NCI-H128 (cell line): ENCODE measurements at regions not wholly inside any gene's neighbourhood (a gene's known extent, or its start where the extent isn't known, plus 50 kb on each side); places are given as distances from the start of the nearest gene placed in this dataset.

Experiments
- DNase-seq: peaks from one replicate; lab custom pipeline; 2025; ENCODE audit not compliant: unreplicated experiment; lab: John Stamatoyannopoulos, UW

DNA sequence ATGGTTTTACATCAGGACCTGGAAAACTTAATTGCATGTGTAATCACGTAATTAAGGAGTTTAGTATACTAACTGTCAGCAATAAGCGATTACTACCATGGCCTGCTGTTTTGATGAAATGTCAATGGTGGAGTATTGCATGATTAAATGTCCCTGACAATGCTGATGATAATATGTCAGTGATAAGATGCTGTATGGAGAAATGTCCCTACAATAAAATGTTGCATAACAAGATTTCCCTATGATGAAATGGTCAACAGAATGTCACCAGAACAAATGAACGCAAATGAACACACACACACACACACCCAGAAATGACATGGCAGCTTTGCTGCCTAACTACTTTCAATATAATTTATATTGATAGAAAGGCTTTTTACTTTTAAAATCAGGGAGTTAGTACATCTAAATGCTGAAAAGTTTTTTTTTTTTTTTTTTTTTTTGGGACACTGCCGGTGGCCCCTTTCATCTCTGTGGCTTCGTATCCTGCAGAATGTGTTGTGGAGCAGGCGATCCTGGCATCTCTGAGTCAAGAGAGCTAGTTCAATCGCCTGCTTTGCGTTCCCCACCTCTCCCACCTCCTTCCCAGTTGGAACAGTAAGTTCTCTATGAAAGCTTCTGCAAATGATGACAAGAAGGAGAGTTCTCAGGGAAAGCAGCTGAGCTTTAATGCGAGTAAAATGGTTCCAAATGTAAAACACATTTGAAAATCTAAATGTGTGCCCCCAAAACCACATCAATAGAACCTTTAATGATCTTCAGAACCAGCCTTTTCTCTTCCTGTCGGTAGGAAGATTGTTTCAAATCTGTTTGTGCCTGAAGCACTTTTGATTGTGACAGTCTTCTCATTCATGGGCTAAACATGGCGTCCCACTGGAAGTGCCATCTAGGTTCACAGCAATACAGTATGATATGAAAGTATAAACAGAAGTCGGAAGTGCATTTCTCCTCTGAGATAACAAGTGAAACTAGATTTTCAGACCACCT lies 170.1 kb upstream of the GBE1 start:
- no peak for DNase-seq

- no peak for DNase-seq
These were observed 168.3 kb upstream of the GBE1 start for GRCh38 chr3:81929697-81930096.

DNA sequence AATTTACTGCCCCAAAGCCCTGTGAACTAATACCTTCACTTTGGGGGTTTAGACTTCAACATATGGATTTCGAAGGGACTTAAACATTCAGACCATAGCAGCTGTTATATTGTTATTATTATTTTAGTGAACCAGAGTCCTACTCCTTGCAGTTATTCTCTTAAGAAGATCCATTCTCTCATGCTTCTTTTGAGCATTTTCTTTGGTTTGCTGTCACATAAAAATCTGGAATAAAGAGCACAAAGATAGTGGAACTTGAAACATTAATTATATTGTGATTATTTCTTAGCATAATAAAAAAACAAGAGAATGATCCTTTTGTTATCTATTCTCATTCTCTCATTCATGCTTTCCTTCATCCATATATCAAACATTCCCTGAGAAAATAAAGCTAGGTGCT lies 166.4 kb upstream of the GBE1 start:
- DNase-seq, result no peak

GRCh38 chr3:81925385-81925784 lies 163.9 kb upstream of the GBE1 start:
- DNase-seq, result no peak

GRCh38 chr3:81923038-81923437 lies 161.6 kb upstream of the GBE1 start:
- DNase-seq, result no peak

- DNase-seq, result no peak
These were observed 161.0 kb upstream of the GBE1 start for GRCh38 chr3:81922404-81922803.

GRCh38 chr3:81920816-81921215 lies 159.4 kb upstream of the GBE1 start:
- no peak for DNase-seq

GRCh38 chr3:81916890-81917289 lies 155.4 kb upstream of the GBE1 start:
- DNase-seq, result no peak

DNA sequence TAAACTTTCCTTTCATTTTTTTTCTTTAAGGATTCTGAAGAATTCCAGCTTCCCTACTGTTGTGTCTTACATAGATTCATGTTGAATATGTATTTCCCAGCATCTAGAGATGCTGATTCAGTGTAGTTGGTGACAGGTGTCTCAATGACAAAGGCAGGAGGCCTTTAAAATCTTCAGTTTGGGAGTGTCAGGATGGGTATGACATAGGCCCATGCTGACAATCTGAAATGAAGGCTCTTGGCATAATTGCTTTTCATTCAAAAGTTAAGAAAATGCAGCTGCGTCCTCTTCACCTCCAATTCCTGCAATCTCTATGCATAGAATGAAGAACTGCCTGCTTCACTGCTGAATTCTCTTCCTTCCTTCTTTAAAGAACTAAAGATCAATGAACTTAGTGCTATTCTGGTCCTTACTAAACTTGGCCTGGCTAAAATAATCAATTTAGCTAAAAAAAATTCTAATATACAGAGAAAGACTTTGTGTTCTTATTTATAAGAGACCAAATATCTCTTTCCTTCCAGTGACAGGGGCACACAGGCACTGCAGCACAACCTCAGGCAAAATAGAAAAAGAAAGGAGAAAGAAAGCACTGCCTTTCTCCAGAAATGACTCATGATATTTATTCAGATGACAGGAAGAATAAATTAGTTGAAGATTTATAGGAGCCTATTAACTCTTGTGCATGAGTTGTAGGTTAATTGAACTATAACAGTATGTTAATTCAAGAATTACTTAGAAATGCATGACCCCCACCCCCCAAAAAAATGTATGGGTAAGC lies 152.6 kb upstream of the GBE1 start:
- DNase-seq, result no peak

DNA sequence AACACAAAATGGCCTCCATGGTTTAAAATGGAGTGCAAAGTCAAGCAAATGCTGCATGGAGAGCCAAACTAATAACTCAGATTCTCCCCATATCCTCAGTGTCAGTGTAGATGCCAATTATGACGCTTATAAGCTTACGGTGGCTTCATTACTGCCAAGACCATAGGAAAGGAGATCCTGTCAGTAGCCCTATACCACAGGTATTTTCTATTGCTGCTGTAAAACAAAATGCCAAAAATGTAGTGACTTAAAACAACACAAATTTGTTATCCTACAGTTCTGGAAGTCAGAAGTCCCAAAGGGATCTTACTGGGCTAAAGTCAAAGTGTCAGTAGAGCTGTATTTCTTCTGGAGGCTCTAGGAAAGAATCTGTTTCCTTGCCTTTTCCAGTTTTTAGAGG lies 149.8 kb upstream of the GBE1 start:
- DNase-seq, result no peak

DNA sequence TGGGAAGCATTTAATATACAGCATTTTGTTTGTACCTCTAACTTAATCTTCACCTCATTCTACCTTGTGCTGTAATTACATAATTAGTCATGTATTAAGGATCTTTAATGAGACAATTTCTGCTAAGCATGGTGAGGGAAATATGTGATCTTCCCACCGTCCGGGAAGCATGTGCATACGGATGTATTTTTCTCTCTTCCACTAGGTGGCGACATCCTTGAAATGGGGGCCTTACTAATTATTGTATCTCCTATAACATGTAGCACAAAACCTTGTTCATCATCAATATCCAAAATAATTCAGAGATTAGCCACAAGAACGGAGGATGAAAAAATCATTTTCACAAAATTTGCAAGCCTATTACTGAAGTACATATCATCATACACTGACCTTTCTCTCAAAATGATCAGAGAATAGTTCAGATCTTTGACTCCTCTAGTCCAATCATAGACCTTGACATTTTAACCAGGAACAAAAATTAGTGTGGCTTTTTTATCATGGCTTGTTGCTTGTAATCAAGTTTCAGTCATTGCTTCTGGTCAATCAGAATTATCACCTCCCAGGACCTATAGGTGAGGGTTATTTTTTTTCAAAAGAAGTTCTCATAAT lies 148.9 kb upstream of the GBE1 start:
- DNase-seq, result peak; percentile 19

- no peak for DNase-seq
These were observed 148.4 kb upstream of the GBE1 start for GRCh38 chr3:81909796-81910195.

DNA sequence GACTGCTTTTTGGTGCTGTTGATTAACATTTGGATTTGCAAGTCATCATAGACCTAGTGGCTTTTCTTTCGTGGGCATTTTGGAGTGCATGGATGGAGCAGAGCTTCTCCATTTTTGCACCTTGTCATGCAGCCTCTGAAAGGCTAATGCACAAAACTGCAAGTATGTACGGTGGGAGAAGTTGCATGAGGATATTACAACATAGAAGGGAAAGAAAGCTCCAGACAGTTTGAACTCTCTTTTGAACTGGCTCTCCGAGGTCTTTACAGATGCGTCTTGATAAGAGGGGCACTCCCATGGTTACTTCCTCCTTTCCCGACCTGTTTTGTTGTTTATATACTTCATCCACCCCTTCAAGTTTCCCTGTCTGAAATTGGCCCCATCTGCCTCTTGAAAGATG lies 147.1 kb upstream of the GBE1 start:
- no peak for DNase-seq

DNA sequence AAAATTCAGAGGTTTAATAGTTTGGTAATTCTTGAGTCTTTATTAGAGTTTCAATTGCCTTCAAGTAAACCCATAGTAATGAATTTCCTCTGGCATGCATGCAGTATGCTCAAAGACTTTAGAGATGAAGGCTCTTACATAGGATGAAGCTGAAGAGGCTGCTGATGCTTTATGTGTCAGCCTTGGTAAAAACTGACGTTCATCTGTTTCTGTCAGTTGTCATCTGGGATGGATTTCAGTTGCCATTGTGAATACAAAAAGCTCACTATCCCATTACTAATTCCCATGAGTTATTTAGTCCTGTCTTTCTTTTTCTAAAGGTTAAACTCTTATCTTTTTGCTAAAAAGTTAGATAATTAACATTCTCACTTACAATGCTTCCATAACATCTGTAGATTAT lies 136.9 kb upstream of the GBE1 start:
- no peak for DNase-seq

- no peak for DNase-seq
These were observed 133.2 kb upstream of the GBE1 start for GRCh38 chr3:81894598-81894997.

- peak; percentile 11 for DNase-seq
These were observed 129.8 kb upstream of the GBE1 start for GRCh38 chr3:81891055-81891895.

- no peak for DNase-seq
These were observed 127.6 kb upstream of the GBE1 start for GRCh38 chr3:81888914-81889557.

GRCh38 chr3:81887448-81887847 lies 126.0 kb upstream of the GBE1 start:
- no peak for DNase-seq

- DNase-seq, result no peak
These were observed 124.6 kb upstream of the GBE1 start for GRCh38 chr3:81886081-81886480.

- DNase-seq, result no peak
These were observed 123.3 kb upstream of the GBE1 start for GRCh38 chr3:81884791-81885190.
